Mesendoderm (in vitro differentiated cells): ENCODE measurements at regions not wholly inside any gene's neighbourhood (a gene's known extent, or its start where the extent isn't known, plus 50 kb on each side); places are given as distances from the start of the nearest gene placed in this dataset.

Experiments used
- DNase-seq: peaks from one replicate; pipeline ENCODE4 v3.0.0; 2013
- H2AK5ac ChIP-seq: 2 replicates; pipeline ENCODE4 v1.6.1; 2013; ENCODE audit warnings: low read length, inconsistent platforms
- H2BK120ac ChIP-seq: 2 replicates; pipeline ENCODE4 v1.6.1; 2013; ENCODE audit warnings: low read depth, mild to moderate bottlenecking, low read length, moderate library complexity, mixed read lengths
- H2BK15ac ChIP-seq: replicated peaks from 2 replicates; pipeline ENCODE4 v1.6.1; 2013; ENCODE audit warnings: low read depth, mild to moderate bottlenecking, moderate library complexity
- H2BK5ac ChIP-seq: 2 replicates; pipeline ENCODE4 v1.6.1; 2013; ENCODE audit warnings: low read length, inconsistent platforms
- H3K18ac ChIP-seq: 2 replicates; pipeline ENCODE4 v1.6.1; 2013; ENCODE audit warnings: mild to moderate bottlenecking, low read length, mixed read lengths
- H3K23ac ChIP-seq: one replicate; pipeline ENCODE4 v1.6.1; 2013; ENCODE audit warnings: low read length
- H3K27ac ChIP-seq: 2 replicates; pipeline ENCODE4 v1.5.1; 2013; ENCODE audit warnings: low read depth, mild to moderate bottlenecking, inconsistent platforms, low read length, moderate library complexity
- H3K27me3 ChIP-seq: 2 replicates; pipeline ENCODE4 v1.6.1; 2013; ENCODE audit warnings: low read length, control low read depth, mild to moderate bottlenecking, inconsistent platforms; ENCODE audit not compliant: insufficient read depth, poor library complexity
- H3K36me3 ChIP-seq: 2 replicates; pipeline ENCODE4 v1.6.1; 2013; ENCODE audit warnings: low read length, inconsistent platforms; ENCODE audit not compliant: control insufficient read depth, insufficient read depth
- H3K4ac ChIP-seq: one replicate; pipeline ENCODE4 v1.6.1; 2013; ENCODE audit warnings: low read depth, mild to moderate bottlenecking, low read length, moderate library complexity
- H3K4me1 ChIP-seq: 2 replicates; pipeline ENCODE4 v1.6.1; 2013; ENCODE audit warnings: low read depth, low read length, inconsistent platforms; ENCODE audit not compliant: control insufficient read depth
- H3K4me2 ChIP-seq: 2 replicates; pipeline ENCODE4 v1.6.1; 2013; ENCODE audit warnings: low read length
- H3K4me3 ChIP-seq: 2 replicates; pipeline ENCODE4 v1.5.1; 2013; ENCODE audit warnings: mild to moderate bottlenecking, low read length
- H3K56ac ChIP-seq: one replicate; pipeline ENCODE4 v1.6.1; 2013; ENCODE audit warnings: low read length
- H3K79me1 ChIP-seq: 2 replicates; pipeline ENCODE4 v1.6.1; 2013; ENCODE audit warnings: low read length, inconsistent platforms
- H3K79me2 ChIP-seq: 2 replicates; pipeline ENCODE4 v1.6.1; 2013; ENCODE audit warnings: mild to moderate bottlenecking, low read length; ENCODE audit not compliant: control insufficient read depth, insufficient read depth
- H3K9ac ChIP-seq: 2 replicates; pipeline ENCODE4 v1.6.1; 2013; ENCODE audit warnings: low read length, inconsistent platforms
- H4K5ac ChIP-seq: one replicate; pipeline ENCODE4 v1.6.1; 2013; ENCODE audit warnings: low read length
- H4K8ac ChIP-seq: one replicate; pipeline ENCODE4 v1.6.1; 2013; ENCODE audit warnings: low read depth, mild to moderate bottlenecking, control low read depth, low read length, moderate library complexity
- WGBS: extraction: QIAGEN DNeasy Blood & Tissue Kit; methylation state at CpG from one replicate; pipeline ENCODE4 v1.1.7; 2013; ENCODE audit warnings: low lambda C conversion rate, missing lambda C conversion rate; ENCODE audit not compliant: insufficient coverage; ENCODE audit errors: extremely low coverage; 5-methylcytosine and 5-hydroxymethylcytosine counted together

DNA sequence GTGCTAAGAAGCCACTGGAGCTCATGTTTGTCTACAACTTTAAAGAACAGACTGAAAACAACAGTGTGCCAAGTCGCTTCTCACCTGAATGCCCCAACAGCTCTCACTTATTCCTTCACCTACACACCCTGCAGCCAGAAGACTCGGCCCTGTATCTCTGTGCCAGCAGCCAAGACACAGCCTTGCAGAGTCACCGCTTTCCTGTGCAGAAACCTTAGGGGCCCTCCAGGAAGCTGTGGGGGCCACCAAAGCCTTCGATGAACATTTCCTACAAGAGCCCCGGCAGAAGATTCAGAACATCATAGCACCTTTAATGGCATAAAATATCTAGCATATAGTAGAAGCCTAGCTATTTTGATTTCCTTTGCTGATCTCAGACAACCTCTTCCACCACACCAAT lies 88.0 kb upstream of the PRSS58 start:
- no CpG with 5 or more reads among the region's 5 CpGs for WGBS

DNA sequence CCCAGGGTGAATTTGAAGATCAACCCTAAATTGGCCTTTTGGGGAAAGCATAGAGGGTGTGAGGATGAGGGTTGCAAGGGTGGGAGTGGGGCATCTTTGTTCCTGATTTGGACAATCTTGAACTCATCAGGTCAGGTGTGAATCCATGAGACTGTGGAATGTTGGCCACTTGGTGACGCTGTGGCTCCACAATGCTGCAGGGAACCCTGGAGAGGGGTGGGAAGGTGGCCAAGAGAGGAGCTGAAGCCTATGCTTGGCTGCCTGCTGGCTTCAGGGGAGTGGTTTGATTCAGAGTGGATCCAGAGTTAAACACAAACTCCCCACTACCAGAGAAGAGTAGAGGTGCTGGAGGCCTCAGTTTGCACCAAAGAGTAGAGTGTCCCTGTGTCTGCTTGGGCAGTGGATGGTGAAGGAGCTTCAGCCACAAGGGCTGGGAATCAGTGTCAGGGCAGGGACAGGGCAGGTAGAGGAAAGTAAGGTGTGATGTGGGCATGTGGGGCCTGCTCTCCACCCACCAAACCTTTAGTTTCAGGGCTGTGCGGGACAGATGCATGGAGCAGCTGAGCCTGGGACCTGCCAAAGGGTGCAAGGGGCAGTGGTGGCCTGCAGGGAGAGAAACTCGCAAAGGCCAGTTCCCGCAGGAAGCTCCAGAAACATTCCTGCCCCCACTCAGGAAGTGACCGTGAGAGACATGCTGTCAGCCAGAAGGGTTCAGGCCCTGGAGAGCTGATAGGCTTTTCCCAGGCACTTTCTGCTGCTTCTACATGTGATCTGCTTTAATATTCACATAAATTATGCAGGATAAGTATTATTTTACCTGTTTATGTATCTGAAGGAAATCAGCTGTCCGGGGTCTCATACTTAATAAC lies 81.0 kb upstream of the PRSS58 start:
- Histone ChIP-seq H3K18ac (no peak overlapping the region), H3K27me3 (no peaks in the 10 kb centered on the region), H2BK120ac (no peak overlapping the region), H2BK15ac (no peak overlapping the region), H4K8ac (no peak overlapping the region), H3K9ac (no peak overlapping the region), H3K56ac (peak overlapping the region; percentile 61), H2AK5ac (no peak overlapping the region), H3K36me3 (no peaks in the 10 kb centered on the region), H3K23ac (no peak overlapping the region), H3K79me1 (no peaks in the 10 kb centered on the region), H2BK5ac (no peak overlapping the region), H4K5ac (no peak overlapping the region), H3K4me3 (no peak overlapping the region), H3K27ac (no peak overlapping the region), H3K79me2 (no peaks in the 10 kb centered on the region), H3K4ac (no peak overlapping the region), H3K4me1 (no peaks in the 10 kb centered on the region), H3K4me2 (no peak overlapping the region)
- DNase-seq: peak; percentile 85
- no CpG with 5 or more reads among the region's 6 CpGs for WGBS

More for the DNA sequence above, 88.0 kb upstream of the PRSS58 start:
- H3K36me3 ChIP-seq: no peaks in the 10 kb centered on the region
- H3K9ac ChIP-seq: no peak overlapping the region
- no peak overlapping the region for H3K18ac ChIP-seq
- H2BK15ac ChIP-seq: no peak overlapping the region
- H3K4me2 ChIP-seq: no peak overlapping the region
- H3K27ac ChIP-seq: no peak overlapping the region
- no peak overlapping the region for H4K8ac ChIP-seq
- no peak for DNase-seq
- no peak overlapping the region for H2BK120ac ChIP-seq
- no peak overlapping the region for H3K4me3 ChIP-seq
- no peaks in the 10 kb centered on the region for H3K79me2 ChIP-seq
- H2BK5ac ChIP-seq: no peak overlapping the region
- no peaks in the 10 kb centered on the region for H3K4me1 ChIP-seq
- no peak overlapping the region for H4K5ac ChIP-seq
- no peak overlapping the region for H3K56ac ChIP-seq
- no peak overlapping the region for H3K4ac ChIP-seq
- no peak overlapping the region for H2AK5ac ChIP-seq
- no peaks in the 10 kb centered on the region for H3K79me1 ChIP-seq
- H3K27me3 ChIP-seq: no peaks in the 10 kb centered on the region
- no peak overlapping the region for H3K23ac ChIP-seq

DNA sequence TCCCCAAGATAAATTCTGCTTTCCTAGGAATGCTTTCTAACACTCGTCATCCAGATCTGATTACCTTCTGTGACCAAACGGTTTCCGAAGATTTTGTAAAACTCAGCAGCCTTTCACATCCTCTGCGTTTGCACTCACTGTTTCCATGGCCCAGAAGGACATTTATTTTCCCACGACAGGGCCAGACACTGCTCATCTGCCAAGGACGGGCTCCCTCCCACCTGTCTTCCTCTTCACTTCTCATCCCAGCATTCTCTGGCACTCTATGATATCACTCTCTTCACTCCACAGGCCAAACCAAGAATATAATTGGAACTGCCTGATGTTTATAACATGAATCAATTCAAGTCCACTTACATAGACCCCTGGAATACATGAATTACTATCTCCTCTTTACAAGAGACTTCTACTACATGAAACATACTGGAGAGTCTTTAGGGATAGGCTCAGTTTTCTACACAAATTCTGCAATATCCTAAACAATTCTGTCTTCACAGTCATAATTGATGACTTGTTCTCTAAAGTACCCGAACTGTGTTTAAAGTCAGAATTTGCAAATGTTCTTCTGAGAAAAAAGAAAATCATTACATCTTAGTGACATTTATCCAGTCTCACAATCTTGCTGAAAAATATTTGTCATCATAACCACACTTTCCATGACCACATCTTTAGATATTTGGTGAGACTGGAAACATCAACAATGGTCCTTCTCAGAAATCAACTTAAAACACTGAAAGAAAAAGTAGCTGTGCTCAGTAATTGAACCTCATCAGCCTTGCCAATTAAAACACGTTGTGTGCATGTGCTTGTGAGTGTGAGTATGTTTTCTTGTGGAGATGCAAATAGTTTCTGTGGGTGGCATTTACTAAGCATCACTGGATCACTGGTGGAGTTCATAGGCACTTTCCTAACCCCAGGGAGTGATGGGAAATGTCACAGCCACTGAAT lies 79.5 kb upstream of the PRSS58 start:
- H2BK5ac ChIP-seq: no peak overlapping the region
- no peak overlapping the region for H2BK15ac ChIP-seq
- no peak overlapping the region for H3K4ac ChIP-seq
- no peaks in the 10 kb centered on the region for H3K36me3 ChIP-seq
- H3K9ac ChIP-seq: no peak overlapping the region
- no peak overlapping the region for H4K5ac ChIP-seq
- no peaks in the 10 kb centered on the region for H3K27me3 ChIP-seq
- H3K79me1 ChIP-seq: no peaks in the 10 kb centered on the region
- no peak overlapping the region for H2AK5ac ChIP-seq
- WGBS: no CpG with 5 or more reads among the region's 8 CpGs
- H3K27ac ChIP-seq: no peak overlapping the region
- no peaks in the 10 kb centered on the region for H3K4me1 ChIP-seq
- H3K4me3 ChIP-seq: no peak overlapping the region
- H3K56ac ChIP-seq: no peak overlapping the region
- H2BK120ac ChIP-seq: no peak overlapping the region
- no peak overlapping the region for H3K23ac ChIP-seq
- H3K18ac ChIP-seq: no peak overlapping the region
- H4K8ac ChIP-seq: no peak overlapping the region
- no peak for DNase-seq
- H3K4me2 ChIP-seq: no peak overlapping the region
- H3K79me2 ChIP-seq: no peaks in the 10 kb centered on the region

DNA sequence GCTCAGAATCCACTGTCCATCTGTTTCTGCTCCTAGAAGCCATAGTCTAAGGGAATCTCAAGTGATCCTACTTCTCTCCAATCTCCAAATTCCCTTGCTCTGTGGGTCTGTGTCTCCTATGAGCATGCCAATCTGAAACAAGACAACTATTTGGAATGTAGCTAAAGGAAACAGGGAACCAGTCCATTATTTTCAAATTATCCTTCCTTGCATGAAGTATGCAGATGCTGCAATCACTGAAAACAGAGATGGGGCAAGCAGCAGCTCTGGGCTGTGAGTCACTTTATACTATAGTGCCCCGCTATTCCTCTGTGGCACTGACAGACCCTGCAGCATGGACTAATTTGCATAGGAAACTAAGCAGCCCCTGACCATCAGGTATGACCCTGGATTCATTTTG lies 76.9 kb upstream of the PRSS58 start:
- Histone ChIP-seq H3K4ac (no peak overlapping the region), H3K18ac (no peak overlapping the region), H3K4me1 (no peaks in the 10 kb centered on the region), H3K56ac (no peak overlapping the region), H2BK120ac (no peak overlapping the region), H3K79me2 (no peaks in the 10 kb centered on the region), H3K4me2 (no peak overlapping the region), H3K23ac (no peak overlapping the region), H3K36me3 (no peaks in the 10 kb centered on the region), H3K27me3 (no peaks in the 10 kb centered on the region), H3K4me3 (no peak overlapping the region), H2BK5ac (no peak overlapping the region), H4K5ac (no peak overlapping the region), H3K79me1 (no peaks in the 10 kb centered on the region), H3K9ac (no peak overlapping the region), H3K27ac (no peak overlapping the region), H2AK5ac (no peak overlapping the region), H2BK15ac (no peak overlapping the region), H4K8ac (no peak overlapping the region)
- DNase-seq: no peak
- no CpG with 5 or more reads among the region's 1 CpG for WGBS

DNA sequence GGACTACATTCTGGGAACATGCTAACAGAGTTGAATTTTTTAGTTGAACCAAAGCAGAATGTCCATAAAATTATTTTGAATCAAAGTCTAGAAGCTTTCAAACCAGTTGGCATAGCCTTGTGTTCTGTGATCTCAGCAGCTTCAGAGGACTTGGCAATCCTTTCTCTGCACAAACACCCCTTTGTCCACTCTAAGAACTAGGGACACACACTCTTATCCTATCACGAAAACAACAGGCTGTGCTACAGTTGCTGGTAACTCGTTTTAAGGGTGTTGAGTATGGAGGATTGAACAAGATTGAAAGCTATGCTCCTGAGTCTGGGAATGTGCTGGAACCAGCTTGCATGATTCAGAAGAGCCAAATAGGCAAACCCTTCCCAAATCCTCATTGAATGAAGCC lies 76.4 kb upstream of the PRSS58 start:
- H4K8ac ChIP-seq: no peak overlapping the region
- H2BK5ac ChIP-seq: no peak overlapping the region
- H3K79me1 ChIP-seq: no peaks in the 10 kb centered on the region
- H3K79me2 ChIP-seq: no peaks in the 10 kb centered on the region
- no peak overlapping the region for H3K18ac ChIP-seq
- H3K56ac ChIP-seq: no peak overlapping the region
- H2AK5ac ChIP-seq: no peak overlapping the region
- no CpG with 5 or more reads among the region's 2 CpGs for WGBS
- no peak overlapping the region for H2BK120ac ChIP-seq
- no peak for DNase-seq
- H4K5ac ChIP-seq: no peak overlapping the region
- H3K27ac ChIP-seq: no peak overlapping the region
- H3K36me3 ChIP-seq: no peaks in the 10 kb centered on the region
- H3K9ac ChIP-seq: no peak overlapping the region
- no peak overlapping the region for H3K4me2 ChIP-seq
- H3K4ac ChIP-seq: no peak overlapping the region
- no peak overlapping the region for H3K23ac ChIP-seq
- no peak overlapping the region for H3K4me3 ChIP-seq
- H3K4me1 ChIP-seq: no peaks in the 10 kb centered on the region
- no peaks in the 10 kb centered on the region for H3K27me3 ChIP-seq
- no peak overlapping the region for H2BK15ac ChIP-seq
